Natural killer cell (primary cell): ENCODE measurements at regions not wholly inside any gene's neighbourhood (a gene's known extent, or its start where the extent isn't known, plus 50 kb on each side); places are given as distances from the start of the nearest gene placed in this dataset.
"Not testable (repeated sequence)": the region's sequence is repeated elsewhere in the genome, so short reads cannot be mapped to it uniquely, and the experiment has no call there.

Experiments used
- ATAC-seq, 3 donors: fragments of 150-1000 bp in 2 of 3; fragments of 200-7000 bp in 1 of 3; cut with Tn5 transposase; 1 replicate in 1 of 3; 2 replicates in 2 of 3; pipeline ENCODE4 v1.10.0; 2021; ENCODE audit warnings: mild to moderate bottlenecking in 2 of 3, moderate library complexity in 2 of 3
- DNase-seq, 2 donors: peaks; one replicate each; pipeline versions ENCODE4 v3.0.0 to v3.0.0-alpha.2; 2013 to 2021; ENCODE audit warnings: mixed read lengths in 1 of 2
- H3K27ac ChIP-seq: one replicate; pipeline ENCODE4 v1.5.1; 2013; ENCODE audit warnings: mild to moderate bottlenecking, low read length
- H3K27me3 ChIP-seq: one replicate; pipeline ENCODE4 v1.6.1; 2013; ENCODE audit warnings: low read length; ENCODE audit not compliant: control insufficient read depth, insufficient read depth
- H3K36me3 ChIP-seq: one replicate; pipeline ENCODE4 v1.6.1; 2013; ENCODE audit warnings: low read length; ENCODE audit not compliant: control insufficient read depth, insufficient read depth
- H3K4me1 ChIP-seq: one replicate; pipeline ENCODE4 v1.6.1; 2013; ENCODE audit warnings: low read length; ENCODE audit not compliant: control insufficient read depth, insufficient read depth
- H3K4me3 ChIP-seq: one replicate; pipeline ENCODE4 v1.5.1; 2013; ENCODE audit warnings: low read length
- H3K9me3 ChIP-seq: one replicate; pipeline ENCODE4 v1.6.1; 2013; ENCODE audit warnings: low read length; ENCODE audit not compliant: control insufficient read depth, insufficient read depth
- H3K27ac Mint-ChIP-seq, 2 donors: one replicate each; pipeline ENCODE4 v1.8.0; 2022; ENCODE audit warnings: mild to moderate bottlenecking in 2 of 2, mixed read lengths in 2 of 2, moderate library complexity in 1 of 2
- H3K27me3 Mint-ChIP-seq, 2 donors: one replicate each; pipeline ENCODE4 v1.8.0; 2022; ENCODE audit warnings: low read depth in 2 of 2, mixed read lengths in 2 of 2
- H3K36me3 Mint-ChIP-seq: one replicate; pipeline ENCODE4 v1.8.0; 2022; ENCODE audit warnings: mixed read lengths
- H3K4me1 Mint-ChIP-seq, 2 donors: one replicate each; pipeline ENCODE4 v1.8.0; 2022; ENCODE audit warnings: mixed read lengths in 2 of 2
- H3K4me3 Mint-ChIP-seq: one replicate; pipeline ENCODE4 v1.8.0; 2022; ENCODE audit warnings: mild to moderate bottlenecking, moderate library complexity, mixed read lengths
- H3K9me3 Mint-ChIP-seq, 2 donors: one replicate each; pipeline ENCODE4 v1.8.0; 2022; ENCODE audit warnings: mixed read lengths in 2 of 2
- WGBS: methylation state at CpG from one replicate; pipeline ENCODE4 v1.1.7; 2013; ENCODE audit warnings: missing lambda C conversion rate; ENCODE audit not compliant: insufficient coverage; 5-methylcytosine and 5-hydroxymethylcytosine counted together
- intact Hi-C: fragments of 100-400 bp; cut with micrococcal nuclease; formaldehyde crosslinking; loops from one replicate; pipeline ENCODE4 v1.14.2; 2022
- TF ChIP-seq, protein P1 (sequence below): fragments of 200-600 bp; IDR thresholded peaks from one replicate; pipeline ENCODE4 v1.8.0; 2022; ENCODE audit warnings: antibody characterized with exemption

DNA sequence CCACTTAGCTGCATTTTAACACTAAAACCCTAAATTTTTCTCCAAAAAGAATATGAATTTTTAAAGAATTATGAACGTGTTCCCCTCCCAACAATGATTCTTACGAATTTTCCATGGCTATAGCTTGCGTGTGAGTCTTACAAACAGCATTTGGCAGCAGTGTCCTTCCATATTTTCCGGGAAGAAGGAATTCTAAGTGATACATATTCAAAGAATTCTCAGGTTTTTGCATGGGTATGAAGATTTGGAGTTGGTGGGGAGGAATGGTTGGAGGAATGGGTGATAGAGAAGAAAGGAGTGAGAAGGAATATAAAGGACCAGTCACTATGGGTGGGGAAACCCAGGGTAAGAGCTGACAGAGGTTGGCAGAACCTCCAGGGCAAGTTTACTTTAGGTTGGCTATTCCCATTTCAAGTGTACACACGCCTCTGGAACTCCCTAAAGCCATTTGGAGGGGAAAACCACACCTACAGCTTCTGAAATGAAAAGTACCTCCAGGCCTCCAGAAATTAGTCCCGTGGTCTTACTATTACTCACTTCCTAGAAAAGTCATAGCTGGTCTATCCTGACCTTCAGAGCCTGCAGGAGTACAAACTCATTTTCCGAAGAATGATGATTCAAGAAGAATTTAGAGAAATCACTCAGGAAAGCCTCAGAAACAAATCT lies 420.8 kb upstream of the DIPK2B start:
- H3K36me3 Mint-ChIP-seq: no peaks in the 10 kb centered on the region
- no peaks in the 10 kb centered on the region for H3K27me3 ChIP-seq
- no peak overlapping the region for H3K4me3 Mint-ChIP-seq
- WGBS: 77% methylated on average over 4 of the region's 7 CpGs
- H3K4me1 Mint-ChIP-seq: peaks cover 0 to 4% of the 10 kb centered on the region in 2 donors
- no peaks in the 10 kb centered on the region for H3K4me1 ChIP-seq
- H3K36me3 ChIP-seq: no peaks in the 10 kb centered on the region
- no peak overlapping the region for H3K4me3 ChIP-seq
- ATAC-seq (no peak), DNase-seq (no peak)
- no peaks in the 10 kb centered on the region for H3K9me3 ChIP-seq
- H3K27ac ChIP-seq: no peak overlapping the region
- intact Hi-C loops: no loop called here
- TF ChIP-seq, protein P1, sequence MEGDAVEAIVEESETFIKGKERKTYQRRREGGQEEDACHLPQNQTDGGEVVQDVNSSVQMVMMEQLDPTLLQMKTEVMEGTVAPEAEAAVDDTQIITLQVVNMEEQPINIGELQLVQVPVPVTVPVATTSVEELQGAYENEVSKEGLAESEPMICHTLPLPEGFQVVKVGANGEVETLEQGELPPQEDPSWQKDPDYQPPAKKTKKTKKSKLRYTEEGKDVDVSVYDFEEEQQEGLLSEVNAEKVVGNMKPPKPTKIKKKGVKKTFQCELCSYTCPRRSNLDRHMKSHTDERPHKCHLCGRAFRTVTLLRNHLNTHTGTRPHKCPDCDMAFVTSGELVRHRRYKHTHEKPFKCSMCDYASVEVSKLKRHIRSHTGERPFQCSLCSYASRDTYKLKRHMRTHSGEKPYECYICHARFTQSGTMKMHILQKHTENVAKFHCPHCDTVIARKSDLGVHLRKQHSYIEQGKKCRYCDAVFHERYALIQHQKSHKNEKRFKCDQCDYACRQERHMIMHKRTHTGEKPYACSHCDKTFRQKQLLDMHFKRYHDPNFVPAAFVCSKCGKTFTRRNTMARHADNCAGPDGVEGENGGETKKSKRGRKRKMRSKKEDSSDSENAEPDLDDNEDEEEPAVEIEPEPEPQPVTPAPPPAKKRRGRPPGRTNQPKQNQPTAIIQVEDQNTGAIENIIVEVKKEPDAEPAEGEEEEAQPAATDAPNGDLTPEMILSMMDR: no peak
- peaks cover 4 to 31% of the 10 kb centered on the region in 2 donors for H3K27me3 Mint-ChIP-seq
- H3K9me3 Mint-ChIP-seq: peaks cover 0 to 2% of the 10 kb centered on the region in 2 donors
- no peak overlapping the region for H3K27ac Mint-ChIP-seq

DNA sequence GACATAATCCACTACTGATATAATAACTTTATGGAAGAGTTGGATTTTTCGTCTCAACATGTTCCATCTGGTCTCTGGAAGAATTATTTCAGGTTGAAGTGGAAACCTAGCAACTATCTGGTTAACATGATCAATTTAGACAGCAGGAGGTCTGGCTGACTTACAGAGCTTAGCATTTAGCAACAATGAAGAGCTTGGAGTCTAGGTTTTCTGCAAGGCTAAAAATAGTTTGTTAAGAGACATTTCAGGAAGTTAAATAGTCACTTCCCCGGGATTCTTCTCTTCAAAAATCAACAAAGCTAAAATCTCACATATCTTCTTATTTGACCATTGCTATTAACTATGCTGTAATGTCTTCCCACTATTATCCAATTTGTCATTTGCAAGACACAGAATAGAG lies 418.6 kb upstream of the DIPK2B start:
- H3K4me3 ChIP-seq: no peak overlapping the region
- ATAC-seq: no peak
- no CpG with 5 or more reads among the region's 2 CpGs for WGBS
- H3K4me1 ChIP-seq: no peaks in the 10 kb centered on the region
- no peaks in the 10 kb centered on the region for H3K27me3 ChIP-seq
- Mint-ChIP-seq H3K27me3 (peaks cover 4 to 31% of the 10 kb centered on the region in 2 donors), H3K9me3 (peaks cover 0 to 2% of the 10 kb centered on the region in 2 donors), H3K4me1 (no peaks in the 10 kb centered on the region), H3K4me3 (no peak overlapping the region), H3K36me3 (no peaks in the 10 kb centered on the region), H3K27ac (no peak overlapping the region)
- H3K36me3 ChIP-seq: no peaks in the 10 kb centered on the region
- H3K9me3 ChIP-seq: no peaks in the 10 kb centered on the region
- intact Hi-C loops: no loop called here
- no peak overlapping the region for H3K27ac ChIP-seq
- DNase-seq: no peak
- TF ChIP-seq, protein P1: no peak

DNA sequence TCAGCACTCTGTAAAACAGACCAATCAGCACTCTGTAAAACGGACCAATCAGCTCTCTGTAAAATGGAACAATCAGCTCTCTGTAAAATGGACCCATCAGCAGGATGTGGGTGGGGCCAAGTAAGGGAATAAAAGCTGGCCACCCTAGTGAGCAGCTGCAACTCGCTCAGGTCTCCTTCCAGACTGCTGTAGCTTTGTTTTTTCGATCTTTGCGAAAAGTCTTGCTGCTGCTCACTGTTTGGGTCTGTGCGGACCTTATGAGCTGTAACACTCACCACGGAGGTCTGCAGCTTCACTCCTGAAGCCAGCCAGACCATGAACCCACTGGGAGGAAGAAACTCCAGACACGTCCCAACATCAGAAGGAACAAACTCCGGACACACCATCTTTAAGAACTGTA lies 414.9 kb upstream of the DIPK2B start:
- DNase-seq, H3K9me3 ChIP-seq, H3K4me3 Mint-ChIP-seq, H3K36me3 Mint-ChIP-seq, H3K36me3 ChIP-seq, H3K4me3 ChIP-seq, H3K4me1 Mint-ChIP-seq, H3K9me3 Mint-ChIP-seq, H3K27ac Mint-ChIP-seq, H3K27ac ChIP-seq, H3K4me1 ChIP-seq, ATAC-seq, H3K27me3 ChIP-seq, intact Hi-C loops: not testable (repeated sequence)
- peaks cover 4 to 27% of the 10 kb centered on the region in 2 donors for H3K27me3 Mint-ChIP-seq
- WGBS: 98% methylated on average over 6 of the region's 8 CpGs

DNA sequence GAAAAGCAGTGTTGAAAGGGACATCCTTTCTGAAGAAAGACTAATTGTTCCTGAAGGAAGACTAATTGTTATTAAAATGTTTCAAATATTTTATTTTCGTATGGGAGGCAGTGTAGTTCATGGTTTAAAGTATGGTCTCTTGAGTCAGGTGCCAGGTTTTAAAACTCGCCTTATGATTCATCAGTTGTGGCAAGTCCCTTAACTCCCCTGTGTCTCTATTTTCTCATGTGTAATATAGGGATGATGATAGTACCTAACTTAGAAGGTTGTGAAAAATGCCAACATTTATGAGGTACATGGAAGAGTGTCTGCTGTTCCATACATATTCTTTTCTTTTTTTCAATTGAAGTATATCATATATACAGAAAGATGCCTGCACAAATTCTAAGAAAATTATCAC lies 414.2 kb upstream of the DIPK2B start:
- Mint-ChIP-seq H3K4me3 (no peak overlapping the region), H3K27ac (no peak overlapping the region), H3K36me3 (no peaks in the 10 kb centered on the region), H3K9me3 (peaks cover 0 to 4% of the 10 kb centered on the region in 2 donors), H3K4me1 (no peaks in the 10 kb centered on the region), H3K27me3 (peaks cover 4 to 24% of the 10 kb centered on the region in 2 donors)
- no peak for ATAC-seq
- intact Hi-C loops: no loop called here
- TF ChIP-seq, protein P1: no peak
- Histone ChIP-seq H3K36me3 (no peaks in the 10 kb centered on the region), H3K4me1 (no peaks in the 10 kb centered on the region), H3K27ac (no peak overlapping the region), H3K27me3 (no peaks in the 10 kb centered on the region), H3K9me3 (peaks cover 5% of the 10 kb centered on the region), H3K4me3 (no peak overlapping the region)
- no CpG with 5 or more reads among the region's 2 CpGs for WGBS
- no peak for DNase-seq
